Smooth muscle cell (in vitro differentiated cells): ENCODE measurements at regions not wholly inside any gene's neighbourhood (a gene's known extent, or its start where the extent isn't known, plus 50 kb on each side); places are given as distances from the start of the nearest gene placed in this dataset.

Experiments
- DNase-seq: peaks from one replicate; lab custom pipeline; 2025; ENCODE audit not compliant: unreplicated experiment; lab: John Stamatoyannopoulos, UW
- H2AFZ ChIP-seq: fragments of 200-600 bp; sonication (generic); 2 replicates; pipeline ENCODE4 v1.6.0; 2016; ENCODE audit warnings: antibody characterized with exemption, low read depth, mild to moderate bottlenecking
- H3F3A ChIP-seq: fragments of 200-600 bp; sonication (generic); 2 replicates; pipeline ENCODE4 v1.6.0; 2017; ENCODE audit warnings: antibody characterized with exemption, low read depth
- H3K27ac ChIP-seq: fragments of 200-600 bp; sonication (generic); 2 replicates; pipeline ENCODE4 v1.5.1; 2016; ENCODE audit warnings: low read depth, mild to moderate bottlenecking
- H3K27me3 ChIP-seq: fragments of 200-600 bp; sonication (generic); 2 replicates; pipeline ENCODE4 v1.6.1; 2016; ENCODE audit warnings: low read depth, mild to moderate bottlenecking
- H3K36me3 ChIP-seq: fragments of 200-600 bp; sonication (generic); 2 replicates; pipeline ENCODE4 v1.5.1; 2016; ENCODE audit warnings: low read depth
- H3K4me1 ChIP-seq: fragments of 200-600 bp; sonication (generic); 2 replicates; pipeline ENCODE4 v1.5.1; 2016; ENCODE audit warnings: low read depth
- H3K4me2 ChIP-seq: fragments of 200-600 bp; sonication (generic); 2 replicates; pipeline ENCODE4 v1.6.0; 2016; ENCODE audit warnings: mild to moderate bottlenecking
- H3K4me3 ChIP-seq: fragments of 200-600 bp; sonication (generic); 2 replicates; pipeline ENCODE4 v1.5.1; 2016; ENCODE audit warnings: mild to moderate bottlenecking
- H3K79me2 ChIP-seq: fragments of 200-600 bp; sonication (generic); 2 replicates; pipeline ENCODE4 v1.6.0; 2016; ENCODE audit warnings: low read depth, mild to moderate bottlenecking
- H3K9ac ChIP-seq: fragments of 200-600 bp; sonication (generic); 2 replicates; pipeline ENCODE4 v1.6.0; 2016; ENCODE audit warnings: low read depth
- H3K9me3 ChIP-seq: fragments of 200-600 bp; sonication (generic); replicated peaks from 2 replicates; pipeline ENCODE4 v1.5.1; 2016; ENCODE audit warnings: low read depth
- H4K20me1 ChIP-seq: fragments of 200-600 bp; sonication (generic); 2 replicates; pipeline ENCODE4 v1.6.0; 2016; ENCODE audit warnings: low read depth
- CTCF ChIP-seq: fragments of 200-600 bp; sonication (generic); IDR thresholded peaks from 2 replicates; pipeline ENCODE4 v1.5.1; 2017; ENCODE audit warnings: borderline replicate concordance, mild to moderate bottlenecking, antibody characterized with exemption; ENCODE audit not compliant: insufficient read depth, poor library complexity, severe bottlenecking
- WGBS: methylation state at CpG from one replicate; pipeline ENCODE4 v1.1.7; 2016; ENCODE audit warnings: low lambda C conversion rate; 5-methylcytosine and 5-hydroxymethylcytosine counted together

GRCh38 chr10:76738991-76739390, 898.6 kb downstream of the KCNMA1 start:
- DNase-seq = no peak
- Histone ChIP-seq H3K4me3 (no peak overlapping the region), H3K9ac (no peak overlapping the region), H2AFZ (peak overlapping the region; percentile 25), H3K36me3 (no peaks in the 10 kb centered on the region), H3K27ac (no peak overlapping the region), H3K79me2 (no peaks in the 10 kb centered on the region), H3K9me3 (no peaks in the 10 kb centered on the region), H3K4me2 (no peak overlapping the region), H3K4me1 (peaks cover 10% of the 10 kb centered on the region), H3K27me3 (no peaks in the 10 kb centered on the region), H4K20me1 (no peaks in the 10 kb centered on the region), H3F3A (no peaks in the 10 kb centered on the region)
- TF ChIP-seq CTCF = no peak
- 72% methylated on average over 3 of the region's 3 CpGs for WGBS

- H3K4me3 ChIP-seq = no peak overlapping the region
- H3K9ac ChIP-seq = no peak overlapping the region
- H3K27ac ChIP-seq = no peak overlapping the region
- peaks cover 10% of the 10 kb centered on the region for H3K4me1 ChIP-seq
- H2AFZ ChIP-seq = no peak overlapping the region
- H3K27me3 ChIP-seq = no peaks in the 10 kb centered on the region
- H3K36me3 ChIP-seq = no peaks in the 10 kb centered on the region
- H4K20me1 ChIP-seq = no peaks in the 10 kb centered on the region
- no peak for TF ChIP-seq CTCF
- no peaks in the 10 kb centered on the region for H3F3A ChIP-seq
- no peaks in the 10 kb centered on the region for H3K9me3 ChIP-seq
- no peak overlapping the region for H3K4me2 ChIP-seq
- WGBS = 85% methylated on average over 6 of the region's 6 CpGs
- H3K79me2 ChIP-seq = no peaks in the 10 kb centered on the region
- DNase-seq = no peak
Measured at GRCh38 chr10:76736815-76737618, 900.6 kb downstream of the KCNMA1 start.

- Histone ChIP-seq H3K4me1 (peaks cover 10% of the 10 kb centered on the region), H3K9ac (no peak overlapping the region), H3K9me3 (no peaks in the 10 kb centered on the region), H3F3A (no peaks in the 10 kb centered on the region), H3K36me3 (no peaks in the 10 kb centered on the region), H3K4me3 (no peak overlapping the region), H3K27me3 (no peaks in the 10 kb centered on the region), H3K79me2 (no peaks in the 10 kb centered on the region), H3K27ac (no peak overlapping the region), H3K4me2 (no peak overlapping the region), H4K20me1 (no peaks in the 10 kb centered on the region), H2AFZ (no peak overlapping the region)
- no peak for DNase-seq
- 88% methylated on average over 4 of the region's 4 CpGs for WGBS
- TF ChIP-seq CTCF = no peak
Measured at GRCh38 chr10:76736392-76736791, 901.2 kb downstream of the KCNMA1 start.

- H3K4me1 ChIP-seq = peaks cover 10% of the 10 kb centered on the region
- H2AFZ ChIP-seq = no peak overlapping the region
- no peaks in the 10 kb centered on the region for H3K9me3 ChIP-seq
- no peak overlapping the region for H3K27ac ChIP-seq
- H3K36me3 ChIP-seq = no peaks in the 10 kb centered on the region
- no peak overlapping the region for H3K9ac ChIP-seq
- H4K20me1 ChIP-seq = no peaks in the 10 kb centered on the region
- no peaks in the 10 kb centered on the region for H3K27me3 ChIP-seq
- H3K4me3 ChIP-seq = no peak overlapping the region
- TF ChIP-seq CTCF = no peak
- no peak overlapping the region for H3K4me2 ChIP-seq
- H3F3A ChIP-seq = no peaks in the 10 kb centered on the region
- no peaks in the 10 kb centered on the region for H3K79me2 ChIP-seq
- DNase-seq = no peak
- WGBS = 79% methylated on average over 2 of the region's 2 CpGs
Measured at GRCh38 chr10:76735866-76736265, 901.7 kb downstream of the KCNMA1 start.
